NCI-H1417 treated with DMSO at 0.1 percent for 48 hours (cell line): ENCODE measurements at regions not wholly inside any gene's neighbourhood (a gene's known extent, or its start where the extent isn't known, plus 50 kb on each side); places are given as distances from the start of the nearest gene placed in this dataset.

ENCODE experiments used
- DNase-seq: peaks from one replicate; lab custom pipeline; 2025; lab: John Stamatoyannopoulos, UW

GRCh38 chr6:14321992-14322772 is 204.6 kb downstream of the CD83 start:
- DNase-seq: no peak

- no peak for DNase-seq
These were observed 205.3 kb downstream of the CD83 start for GRCh38 chr6:14322841-14323240.

- DNase-seq: no peak
These were observed 209.2 kb downstream of the CD83 start for GRCh38 chr6:14326774-14327173.

GRCh38 chr6:14328163-14328562 is 210.6 kb downstream of the CD83 start:
- DNase-seq: no peak

- DNase-seq: no peak
These were observed 216.2 kb downstream of the CD83 start for GRCh38 chr6:14333556-14334305.

GRCh38 chr6:14335071-14335470 is 217.5 kb downstream of the CD83 start:
- no peak for DNase-seq

GRCh38 chr6:14337152-14337551 is 219.6 kb downstream of the CD83 start:
- DNase-seq: no peak

- DNase-seq: no peak
These were observed 221.6 kb downstream of the CD83 start for GRCh38 chr6:14339172-14339571.

GRCh38 chr6:14339711-14340584 is 222.4 kb downstream of the CD83 start:
- DNase-seq: no peak

- DNase-seq: no peak
These were observed 226.9 kb downstream of the CD83 start for GRCh38 chr6:14344486-14344885.

- DNase-seq: no peak
These were observed 230.8 kb downstream of the CD83 start for GRCh38 chr6:14348389-14348788.

GRCh38 chr6:14349507-14349906 is 231.9 kb downstream of the CD83 start:
- no peak for DNase-seq

GRCh38 chr6:14350210-14350609 is 232.6 kb downstream of the CD83 start:
- no peak for DNase-seq

GRCh38 chr6:14353281-14353680 is 235.7 kb downstream of the CD83 start:
- DNase-seq: no peak

- no peak for DNase-seq
These were observed 236.2 kb downstream of the CD83 start for GRCh38 chr6:14353798-14354197.

- DNase-seq: no peak
These were observed 237.5 kb downstream of the CD83 start for GRCh38 chr6:14354919-14355572.

GRCh38 chr6:14359438-14359837 is 241.9 kb downstream of the CD83 start:
- no peak for DNase-seq

GRCh38 chr6:14360565-14360964 is 243.0 kb downstream of the CD83 start:
- DNase-seq: no peak

GRCh38 chr6:14361297-14361696 is 243.7 kb downstream of the CD83 start:
- no peak for DNase-seq

- no peak for DNase-seq
These were observed 244.5 kb downstream of the CD83 start for GRCh38 chr6:14361956-14362587.

GRCh38 chr6:14364370-14364769 is 246.8 kb downstream of the CD83 start:
- DNase-seq: no peak
